Esophagus muscularis mucosa (tissue), 4 donors: ENCODE measurements at regions not wholly inside any gene's neighbourhood (a gene's known extent, or its start where the extent isn't known, plus 50 kb on each side); places are given as distances from the start of the nearest gene placed in this dataset.

Experiments used
- DNase-seq: peaks from one replicate; pipeline ENCODE4 v3.0.0-alpha.2; 2017; ENCODE audit errors: extremely low spot score
- H3K27ac ChIP-seq, 4 donors: fragments of 200-600 bp; sonication (generic); replicated peaks in 1 of 4; 1 replicate in 3 of 4; 2 replicates in 1 of 4; pipeline ENCODE4 v1.5.1; 2016 to 2019; ENCODE audit warnings: mild to moderate bottlenecking in 1 of 4
- H3K27me3 ChIP-seq, 4 donors: fragments of 200-600 bp; sonication (generic); one replicate each; pipeline versions ENCODE4 v1.5.1 to v1.6.0; 2016 to 2019
- H3K36me3 ChIP-seq, 4 donors: fragments of 200-600 bp; sonication (generic); one replicate each; pipeline ENCODE4 v1.5.1; 2016 to 2019
- H3K4me1 ChIP-seq, 4 donors: fragments of 200-600 bp; sonication (generic); one replicate each; pipeline ENCODE4 v1.5.1; 2016 to 2019
- H3K4me3 ChIP-seq, 4 donors: fragments of 200-600 bp; sonication (generic); 1 replicate in 2 of 4; 2 replicates in 2 of 4; pipeline ENCODE4 v1.5.1; 2016 to 2019; ENCODE audit warnings: mild to moderate bottlenecking in 4 of 4, moderate library complexity in 1 of 4
- H3K9me3 ChIP-seq, 4 donors: fragments of 200-600 bp; sonication (generic); 1 replicate in 3 of 4; 2 replicates in 1 of 4; pipeline ENCODE4 v1.5.1; 2016 to 2019
- EP300 ChIP-seq: sonication (generic); formaldehyde crosslinking; IDR thresholded peaks from one replicate; pipeline ENCODE4 v1.6.1; 2017; ENCODE audit warnings: antibody characterized with exemption
- POLR2A ChIP-seq: fragments of 450-650 bp; IDR thresholded peaks from one replicate; pipeline ENCODE4 v1.6.1; 2017; ENCODE audit warnings: antibody characterized with exemption, moderate library complexity, mild to moderate bottlenecking, low read depth
- POLR2AphosphoS5 ChIP-seq, 2 donors: sonication (generic); formaldehyde crosslinking; IDR thresholded peaks; one replicate each; pipeline ENCODE4 v1.6.1; 2017; ENCODE audit warnings: antibody characterized with exemption in 2 of 2
- WGBS: methylation state at CpG from one replicate; pipeline ENCODE4 v1.1.5; 2018; 5-methylcytosine and 5-hydroxymethylcytosine counted together
- intact Hi-C: fragments of 100-400 bp; cut with DNase I; formaldehyde crosslinking; loops from one replicate; pipeline ENCODE4 v1.15.1; 2023
- TF ChIP-seq, protein P1 (sequence below), 3 experiments: fragments of 200-600 bp in 2 of 3; fragments of 450-650 bp in 1 of 3; sonication (generic) in 2 of 3; IDR thresholded peaks; one replicate each; pipeline ENCODE4 v1.5.1; 2017 to 2019; ENCODE audit warnings: antibody characterized with exemption in 3 of 3, mild to moderate bottlenecking in 2 of 3, moderate library complexity in 1 of 3

DNA sequence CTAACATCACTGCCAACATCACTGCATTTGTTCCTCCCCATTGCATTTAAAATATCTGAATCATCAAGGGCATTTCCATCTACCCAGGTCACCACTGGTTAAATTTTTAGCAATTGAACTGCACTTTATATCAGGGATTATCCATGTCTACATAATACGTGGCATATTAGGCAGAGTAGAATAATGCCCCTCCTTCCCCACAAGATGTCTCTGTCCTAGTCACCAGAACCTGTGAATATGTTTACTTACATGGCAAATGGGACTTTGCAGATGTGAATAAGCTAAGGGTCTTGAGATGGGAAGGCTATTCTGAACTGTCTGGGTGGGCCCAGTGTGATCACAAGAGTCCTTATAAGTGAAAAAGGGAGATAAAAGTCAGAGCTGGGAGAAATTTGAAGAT is 181.7 kb upstream of the ARID2 start:
- no peaks in the 10 kb centered on the region for H3K4me1 ChIP-seq
- H3K4me3 ChIP-seq, result no peak overlapping the region
- TF ChIP-seq POLR2A, result no peak
- TF ChIP-seq, protein P1, sequence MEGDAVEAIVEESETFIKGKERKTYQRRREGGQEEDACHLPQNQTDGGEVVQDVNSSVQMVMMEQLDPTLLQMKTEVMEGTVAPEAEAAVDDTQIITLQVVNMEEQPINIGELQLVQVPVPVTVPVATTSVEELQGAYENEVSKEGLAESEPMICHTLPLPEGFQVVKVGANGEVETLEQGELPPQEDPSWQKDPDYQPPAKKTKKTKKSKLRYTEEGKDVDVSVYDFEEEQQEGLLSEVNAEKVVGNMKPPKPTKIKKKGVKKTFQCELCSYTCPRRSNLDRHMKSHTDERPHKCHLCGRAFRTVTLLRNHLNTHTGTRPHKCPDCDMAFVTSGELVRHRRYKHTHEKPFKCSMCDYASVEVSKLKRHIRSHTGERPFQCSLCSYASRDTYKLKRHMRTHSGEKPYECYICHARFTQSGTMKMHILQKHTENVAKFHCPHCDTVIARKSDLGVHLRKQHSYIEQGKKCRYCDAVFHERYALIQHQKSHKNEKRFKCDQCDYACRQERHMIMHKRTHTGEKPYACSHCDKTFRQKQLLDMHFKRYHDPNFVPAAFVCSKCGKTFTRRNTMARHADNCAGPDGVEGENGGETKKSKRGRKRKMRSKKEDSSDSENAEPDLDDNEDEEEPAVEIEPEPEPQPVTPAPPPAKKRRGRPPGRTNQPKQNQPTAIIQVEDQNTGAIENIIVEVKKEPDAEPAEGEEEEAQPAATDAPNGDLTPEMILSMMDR (IDR thresholded peaks at IDR 0.05), result no peak
- TF ChIP-seq POLR2AphosphoS5 (IDR thresholded peaks at IDR 0.05), result no peak
- no peaks in the 10 kb centered on the region for H3K9me3 ChIP-seq
- no peaks in the 10 kb centered on the region for H3K36me3 ChIP-seq
- no peak overlapping the region for H3K27ac ChIP-seq
- no peak for DNase-seq
- 47% methylated on average over 1 of the region's 1 CpG for WGBS
- intact Hi-C loops, result loop anchor here (5.0 kb wide), 1 partner anchor 174 kb away; no protein-coding TSS in a partner anchor
- no peaks in the 10 kb centered on the region for H3K27me3 ChIP-seq

GRCh38 chr12:45548426-45548825 is 181.1 kb upstream of the ARID2 start:
- intact Hi-C loops, result loop anchor here (5.0 kb wide), 1 partner anchor 174 kb away; no protein-coding TSS in a partner anchor
- DNase-seq, result no peak
- 80% methylated on average over 4 of the region's 4 CpGs for WGBS

GRCh38 chr12:45549337-45549902 is 180.1 kb upstream of the ARID2 start:
- no peak overlapping the region for H3K4me3 ChIP-seq
- TF ChIP-seq POLR2AphosphoS5 (IDR thresholded peaks at IDR 0.05) (no peak), POLR2A (no peak)
- TF ChIP-seq, protein P1 (IDR thresholded peaks at IDR 0.05), result no peak
- 91% methylated on average over 4 of the region's 4 CpGs for WGBS
- no peaks in the 10 kb centered on the region for H3K9me3 ChIP-seq
- no peaks in the 10 kb centered on the region for H3K36me3 ChIP-seq
- no peak overlapping the region for H3K27ac ChIP-seq
- intact Hi-C loops, result loop anchor here (5.0 kb wide), 1 partner anchor 173 kb away; no protein-coding TSS in a partner anchor
- no peak for DNase-seq
- no peaks in the 10 kb centered on the region for H3K4me1 ChIP-seq
- H3K27me3 ChIP-seq, result no peaks in the 10 kb centered on the region

More at GRCh38 chr12:45548426-45548825, 181.1 kb upstream of the ARID2 start:
- Histone ChIP-seq H3K27me3 (no peaks in the 10 kb centered on the region), H3K4me1 (no peaks in the 10 kb centered on the region), H3K36me3 (no peaks in the 10 kb centered on the region), H3K27ac (no peak overlapping the region), H3K9me3 (no peaks in the 10 kb centered on the region), H3K4me3 (no peak overlapping the region)
- TF ChIP-seq, protein P1 (IDR thresholded peaks at IDR 0.05), result no peak
- no peak for TF ChIP-seq POLR2AphosphoS5 (IDR thresholded peaks at IDR 0.05)
- no peak for TF ChIP-seq POLR2A
- TF ChIP-seq EP300, result no peak

GRCh38 chr12:45553204-45553603 is 176.3 kb upstream of the ARID2 start:
- Histone ChIP-seq H3K4me3 (no peak overlapping the region), H3K27me3 (no peaks in the 10 kb centered on the region), H3K9me3 (no peaks in the 10 kb centered on the region), H3K36me3 (no peaks in the 10 kb centered on the region), H3K27ac (no peak overlapping the region), H3K4me1 (no peaks in the 10 kb centered on the region)
- 72% methylated on average over 3 of the region's 3 CpGs for WGBS
- no peak for TF ChIP-seq POLR2AphosphoS5 (IDR thresholded peaks at IDR 0.05)
- TF ChIP-seq EP300, result no peak
- TF ChIP-seq, protein P1 (IDR thresholded peaks at IDR 0.05), result no peak
- no peak for TF ChIP-seq POLR2A
- intact Hi-C loops, result no loop called here
- DNase-seq, result no peak

DNA sequence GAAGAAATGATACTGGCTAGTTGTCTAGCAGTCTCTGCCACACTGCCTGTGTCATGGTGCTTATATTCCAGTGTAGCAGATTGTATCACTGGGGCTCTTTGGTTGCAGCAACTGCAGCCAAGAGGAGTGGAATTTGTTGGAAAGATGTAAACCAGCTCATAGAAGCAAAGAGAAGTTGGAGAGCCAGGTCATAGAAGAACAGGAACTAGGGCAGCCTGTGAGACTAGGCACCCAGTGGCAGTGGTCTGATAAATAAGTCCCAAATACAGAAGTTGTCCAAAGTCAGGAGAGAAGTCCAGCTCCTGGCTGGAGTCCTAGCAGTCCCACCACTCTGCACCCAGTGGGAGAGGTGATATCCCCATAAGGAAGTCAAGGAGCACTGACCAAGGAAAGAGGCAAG is 172.5 kb upstream of the ARID2 start:
- no peaks in the 10 kb centered on the region for H3K36me3 ChIP-seq
- H3K4me3 ChIP-seq, result no peak overlapping the region
- intact Hi-C loops, result no loop called here
- H3K4me1 ChIP-seq, result no peaks in the 10 kb centered on the region
- no peak for TF ChIP-seq POLR2A
- TF ChIP-seq POLR2AphosphoS5 (IDR thresholded peaks at IDR 0.05), result no peak
- TF ChIP-seq EP300, result no peak
- TF ChIP-seq, protein P1 (IDR thresholded peaks at IDR 0.05), result no peak
- no peak for DNase-seq
- H3K27ac ChIP-seq, result no peak overlapping the region
- H3K27me3 ChIP-seq, result no peaks in the 10 kb centered on the region
- H3K9me3 ChIP-seq, result no peaks in the 10 kb centered on the region
